ENCODE measurements at regions not wholly inside any gene's neighbourhood (a gene's known extent, or its start where the extent isn't known, plus 50 kb on each side); places are given as distances from the start of the nearest gene placed in this dataset.

DNA sequence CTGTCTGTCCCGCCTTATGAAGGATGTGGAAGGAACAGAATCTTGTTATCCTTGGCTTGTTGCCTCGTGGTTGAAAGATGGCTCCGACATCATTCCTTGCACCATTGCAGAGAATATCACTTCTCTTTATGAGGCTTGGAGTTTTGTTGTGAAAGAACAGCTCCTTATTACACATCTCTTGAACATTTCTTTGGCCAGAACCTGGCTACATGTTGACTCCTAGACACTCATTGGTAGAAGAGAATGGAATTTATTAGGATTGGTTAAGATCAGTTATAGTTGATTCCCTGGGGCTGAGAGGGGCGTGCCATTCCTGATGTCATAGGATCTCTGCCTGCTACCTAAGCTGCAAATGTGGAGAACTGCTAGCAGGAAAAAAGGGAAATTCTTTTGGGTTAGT is 180.5 kb upstream of the CTBP2 start:
- TF ChIP-seq, protein P1, sequence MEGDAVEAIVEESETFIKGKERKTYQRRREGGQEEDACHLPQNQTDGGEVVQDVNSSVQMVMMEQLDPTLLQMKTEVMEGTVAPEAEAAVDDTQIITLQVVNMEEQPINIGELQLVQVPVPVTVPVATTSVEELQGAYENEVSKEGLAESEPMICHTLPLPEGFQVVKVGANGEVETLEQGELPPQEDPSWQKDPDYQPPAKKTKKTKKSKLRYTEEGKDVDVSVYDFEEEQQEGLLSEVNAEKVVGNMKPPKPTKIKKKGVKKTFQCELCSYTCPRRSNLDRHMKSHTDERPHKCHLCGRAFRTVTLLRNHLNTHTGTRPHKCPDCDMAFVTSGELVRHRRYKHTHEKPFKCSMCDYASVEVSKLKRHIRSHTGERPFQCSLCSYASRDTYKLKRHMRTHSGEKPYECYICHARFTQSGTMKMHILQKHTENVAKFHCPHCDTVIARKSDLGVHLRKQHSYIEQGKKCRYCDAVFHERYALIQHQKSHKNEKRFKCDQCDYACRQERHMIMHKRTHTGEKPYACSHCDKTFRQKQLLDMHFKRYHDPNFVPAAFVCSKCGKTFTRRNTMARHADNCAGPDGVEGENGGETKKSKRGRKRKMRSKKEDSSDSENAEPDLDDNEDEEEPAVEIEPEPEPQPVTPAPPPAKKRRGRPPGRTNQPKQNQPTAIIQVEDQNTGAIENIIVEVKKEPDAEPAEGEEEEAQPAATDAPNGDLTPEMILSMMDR (IDR thresholded peaks at IDR 0.05) = no peak
- TF ChIP-seq EZH2 (IDR thresholded peaks at IDR 0.05; ENCODE audit: borderline replicate concordance, insufficient read depth, low read depth, low read length, poor library complexity, severe bottlenecking) = no peak

All from B cell (primary cell).